HEK293 (cell line): ENCODE measurements at regions not wholly inside any gene's neighbourhood (a gene's known extent, or its start where the extent isn't known, plus 50 kb on each side); places are given as distances from the start of the nearest gene placed in this dataset.

ENCODE experiments used
- CTCF ChIA-PET: fragments of 350-600 bp; formaldehyde crosslinking; extraction: SDS; loops from one replicate; lab custom pipeline; 2021; ENCODE audit warnings: antibody characterized with exemption; lab: Yijun Ruan, JAX
- POLR2A ChIA-PET: fragments of 300-600 bp; formaldehyde crosslinking; extraction: SDS; loops from one replicate; lab custom pipeline; 2020; ENCODE audit warnings: antibody characterized with exemption, inconsistent platforms; lab: Yijun Ruan, JAX
- H3K27ac ChIP-seq: fragments of 200-500 bp; sonication (Bioruptor generic); 2 replicates; pipeline ENCODE4 v1.5.1; 2014; ENCODE audit warnings: low read depth, low read length, control low read depth, inconsistent platforms; ENCODE audit errors: extremely low read depth
- H3K36me3 ChIP-seq, 2 experiments: fragments of 200-500 bp in 1 of 2; sonication (Bioruptor generic) in 1 of 2; 1 replicate in 1 of 2; 2 replicates in 1 of 2; pipeline ENCODE4 v1.5.1; 2014 to 2017; ENCODE audit warnings: inconsistent platforms in 2 of 2, low read length in 2 of 2; ENCODE audit not compliant: control insufficient read depth in 2 of 2, insufficient read depth in 1 of 2
- H3K4me1 ChIP-seq: fragments of 200-500 bp; sonication (Bioruptor generic); 2 replicates; pipeline ENCODE4 v1.5.1; 2014; ENCODE audit warnings: mild to moderate bottlenecking, low read length, inconsistent platforms; ENCODE audit not compliant: control insufficient read depth, insufficient read depth
- H3K4me3 ChIP-seq: 2 replicates; pipeline ENCODE4 v1.5.1; 2011; ENCODE audit warnings: low read depth, mild to moderate bottlenecking, control low read depth, low read length, moderate library complexity
- H3K9me3 ChIP-seq: fragments of 200-500 bp; sonication (Bioruptor generic); 2 replicates; pipeline ENCODE4 v1.5.1; 2014; ENCODE audit warnings: low read depth, low read length, inconsistent platforms; ENCODE audit not compliant: control insufficient read depth, insufficient read depth
- MYNN ChIP-seq: fragments of 450-650 bp; formaldehyde crosslinking; IDR thresholded peaks from 2 replicates; pipeline ENCODE4 v1.5.1; 2016; ENCODE audit warnings: missing biosample characterization, missing genetic modification characterization, borderline replicate concordance
- MZF1 ChIP-seq: fragments of 450-650 bp; formaldehyde crosslinking; IDR thresholded peaks from 2 replicates; pipeline ENCODE4 v1.5.1; 2017; ENCODE audit warnings: missing biosample characterization, missing genetic modification characterization, borderline replicate concordance
- PBX3 ChIP-seq: sonication (generic); formaldehyde crosslinking; IDR thresholded peaks from 2 replicates; pipeline ENCODE4 v1.8.1; 2022; ENCODE audit warnings: mild to moderate bottlenecking, moderate library complexity, missing genetic modification reagents
- REST ChIP-seq: fragments of 450-650 bp; formaldehyde crosslinking; IDR thresholded peaks from 2 replicates; pipeline ENCODE4 v1.5.1; 2016; ENCODE audit warnings: missing biosample characterization, missing genetic modification characterization
- ZBTB20 ChIP-seq: fragments of 450-650 bp; formaldehyde crosslinking; IDR thresholded peaks from 2 replicates; pipeline ENCODE4 v1.5.1; 2016; ENCODE audit warnings: missing biosample characterization, missing genetic modification characterization
- ZNF175 ChIP-seq: fragments of 450-650 bp; formaldehyde crosslinking; IDR thresholded peaks from 2 replicates; pipeline ENCODE4 v1.5.1; 2016; ENCODE audit warnings: missing biosample characterization, missing genetic modification characterization
- ZNF19 ChIP-seq: fragments of 450-650 bp; formaldehyde crosslinking; IDR thresholded peaks from 2 replicates; pipeline ENCODE4; 2016; ENCODE audit warnings: missing biosample characterization, missing genetic modification characterization, low read depth
- ZNF239 ChIP-seq: fragments of 450-650 bp; formaldehyde crosslinking; IDR thresholded peaks from 2 replicates; pipeline ENCODE4 v1.5.1; 2016; ENCODE audit warnings: missing biosample characterization, missing genetic modification characterization
- ZNF324 ChIP-seq: fragments of 450-650 bp; formaldehyde crosslinking; IDR thresholded peaks from 2 replicates; pipeline ENCODE4 v1.5.1; 2016; ENCODE audit warnings: missing biosample characterization, missing genetic modification characterization
- ZNF394 ChIP-seq: fragments of 450-650 bp; formaldehyde crosslinking; IDR thresholded peaks from 2 replicates; pipeline ENCODE4 v1.5.1; 2016; ENCODE audit warnings: missing biosample characterization, missing genetic modification characterization, mild to moderate bottlenecking, moderate library complexity, borderline replicate concordance
- ZNF629 ChIP-seq: fragments of 450-650 bp; formaldehyde crosslinking; IDR thresholded peaks from 2 replicates; pipeline ENCODE4 v1.5.1; 2017; ENCODE audit warnings: missing biosample characterization, missing genetic modification characterization
- ZNF654 ChIP-seq: fragments of 450-650 bp; formaldehyde crosslinking; IDR thresholded peaks from 2 replicates; pipeline ENCODE4 v1.5.1; 2016; ENCODE audit warnings: low read depth, missing biosample characterization, missing genetic modification characterization
- ZNF677 ChIP-seq: fragments of 450-650 bp; IDR thresholded peaks from 2 replicates; pipeline ENCODE4 v1.5.0; 2018; ENCODE audit warnings: missing biosample characterization, mild to moderate bottlenecking, missing genetic modification characterization, moderate library complexity
- ZNF701 ChIP-seq: fragments of 450-650 bp; formaldehyde crosslinking; IDR thresholded peaks from 2 replicates; pipeline ENCODE4 v1.5.1; 2016; ENCODE audit warnings: missing biosample characterization, missing genetic modification characterization
- ZSCAN23 ChIP-seq: fragments of 450-650 bp; formaldehyde crosslinking; IDR thresholded peaks from 2 replicates; pipeline ENCODE4 v1.5.1; 2016; ENCODE audit warnings: missing biosample characterization, missing genetic modification characterization
- TF ChIP-seq, protein P1 (sequence below): fragments of 450-650 bp; formaldehyde crosslinking; IDR thresholded peaks from 2 replicates; pipeline ENCODE4 v1.5.1; 2016; ENCODE audit warnings: missing biosample characterization, missing genetic modification characterization
- TF ChIP-seq, protein P2 (sequence below): fragments of 450-650 bp; formaldehyde crosslinking; IDR thresholded peaks from 2 replicates; pipeline ENCODE4 v1.5.1; 2016; ENCODE audit warnings: missing biosample characterization, missing genetic modification characterization, borderline replicate concordance

DNA sequence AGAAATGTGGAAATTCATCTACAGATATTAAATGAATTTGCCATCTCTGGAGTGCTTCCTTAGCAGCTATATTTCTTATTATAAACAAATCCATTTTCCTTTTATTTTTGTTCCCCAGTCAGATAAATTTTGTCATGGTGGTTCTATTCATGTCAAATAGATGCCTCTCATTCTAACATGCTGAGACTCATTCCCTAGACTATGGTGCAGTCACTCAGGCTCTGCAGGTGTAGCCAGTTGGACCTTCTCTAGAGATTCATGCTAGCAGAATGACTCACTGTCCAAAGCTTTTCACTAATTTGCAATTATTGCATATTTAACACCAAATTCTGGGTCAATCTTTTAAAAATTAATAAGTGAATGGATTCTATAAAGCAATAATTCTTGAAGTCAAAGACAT is 1392.7 kb downstream of the PCDH7 start:
- Histone ChIP-seq H3K36me3 (no peaks in the 10 kb centered on the region), H3K9me3 (no peaks in the 10 kb centered on the region), H3K27ac (no peak overlapping the region), H3K4me3 (no peak overlapping the region), H3K4me1 (no peaks in the 10 kb centered on the region)
- POLR2A ChIA-PET, result no interaction called here
- TF ChIP-seq ZNF19 (no peak), ZSCAN23 (tag by site-specific recombination) (no peak), PBX3 (CRISPR knock-in tag) (no peak)
- TF ChIP-seq, protein P1, sequence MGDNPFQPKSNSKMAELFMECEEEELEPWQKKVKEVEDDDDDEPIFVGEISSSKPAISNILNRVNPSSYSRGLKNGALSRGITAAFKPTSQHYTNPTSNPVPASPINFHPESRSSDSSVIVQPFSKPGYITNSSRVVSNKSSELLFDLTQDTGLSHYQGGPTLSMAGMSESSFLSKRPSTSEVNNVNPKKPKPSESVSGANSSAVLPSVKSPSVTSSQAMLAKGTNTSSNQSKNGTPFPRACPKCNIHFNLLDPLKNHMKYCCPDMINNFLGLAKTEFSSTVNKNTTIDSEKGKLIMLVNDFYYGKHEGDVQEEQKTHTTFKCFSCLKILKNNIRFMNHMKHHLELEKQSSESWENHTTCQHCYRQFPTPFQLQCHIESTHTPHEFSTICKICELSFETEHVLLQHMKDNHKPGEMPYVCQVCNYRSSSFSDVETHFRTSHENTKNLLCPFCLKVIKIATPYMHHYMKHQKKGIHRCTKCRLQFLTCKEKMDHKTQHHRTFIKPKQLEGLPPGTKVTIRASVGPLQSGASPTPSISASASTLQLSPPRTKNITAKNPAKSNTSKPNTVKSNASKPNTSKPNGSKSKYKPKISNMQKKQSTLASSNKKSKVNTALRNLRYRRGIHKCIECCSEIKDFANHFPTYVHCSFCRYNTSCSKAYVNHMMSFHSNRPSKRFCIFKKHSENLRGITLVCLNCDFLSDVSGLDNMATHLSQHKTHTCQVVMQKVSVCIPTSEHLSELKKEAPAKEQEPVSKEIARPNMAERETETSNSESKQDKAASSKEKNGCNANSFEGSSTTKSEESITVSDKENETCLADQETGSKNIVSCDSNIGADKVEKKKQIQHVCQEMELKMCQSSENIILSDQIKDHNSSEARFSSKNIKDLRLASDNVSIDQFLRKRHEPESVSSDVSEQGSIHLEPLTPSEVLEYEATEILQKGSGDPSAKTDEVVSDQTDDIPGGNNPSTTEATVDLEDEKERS (tag by site-specific recombination), result no peak
- TF ChIP-seq, protein P2, sequence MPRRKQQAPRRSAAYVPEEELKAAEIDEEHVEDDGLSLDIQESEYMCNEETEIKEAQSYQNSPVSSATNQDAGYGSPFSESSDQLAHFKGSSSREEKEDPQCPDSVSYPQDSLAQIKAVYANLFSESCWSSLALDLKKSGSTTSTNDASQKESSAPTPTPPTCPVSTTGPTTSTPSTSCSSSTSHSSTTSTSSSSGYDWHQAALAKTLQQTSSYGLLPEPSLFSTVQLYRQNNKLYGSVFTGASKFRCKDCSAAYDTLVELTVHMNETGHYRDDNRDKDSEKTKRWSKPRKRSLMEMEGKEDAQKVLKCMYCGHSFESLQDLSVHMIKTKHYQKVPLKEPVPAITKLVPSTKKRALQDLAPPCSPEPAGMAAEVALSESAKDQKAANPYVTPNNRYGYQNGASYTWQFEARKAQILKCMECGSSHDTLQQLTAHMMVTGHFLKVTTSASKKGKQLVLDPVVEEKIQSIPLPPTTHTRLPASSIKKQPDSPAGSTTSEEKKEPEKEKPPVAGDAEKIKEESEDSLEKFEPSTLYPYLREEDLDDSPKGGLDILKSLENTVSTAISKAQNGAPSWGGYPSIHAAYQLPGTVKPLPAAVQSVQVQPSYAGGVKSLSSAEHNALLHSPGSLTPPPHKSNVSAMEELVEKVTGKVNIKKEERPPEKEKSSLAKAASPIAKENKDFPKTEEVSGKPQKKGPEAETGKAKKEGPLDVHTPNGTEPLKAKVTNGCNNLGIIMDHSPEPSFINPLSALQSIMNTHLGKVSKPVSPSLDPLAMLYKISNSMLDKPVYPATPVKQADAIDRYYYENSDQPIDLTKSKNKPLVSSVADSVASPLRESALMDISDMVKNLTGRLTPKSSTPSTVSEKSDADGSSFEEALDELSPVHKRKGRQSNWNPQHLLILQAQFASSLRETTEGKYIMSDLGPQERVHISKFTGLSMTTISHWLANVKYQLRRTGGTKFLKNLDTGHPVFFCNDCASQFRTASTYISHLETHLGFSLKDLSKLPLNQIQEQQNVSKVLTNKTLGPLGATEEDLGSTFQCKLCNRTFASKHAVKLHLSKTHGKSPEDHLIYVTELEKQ (tag by site-specific recombination), result no peak
- CTCF ChIA-PET, result no interaction called here

- no peaks in the 10 kb centered on the region for H3K36me3 ChIP-seq
- H3K4me1 ChIP-seq, result no peaks in the 10 kb centered on the region
- no peak for TF ChIP-seq MZF1 (tag by site-specific recombination)
- no peak for TF ChIP-seq ZNF701 (tag by site-specific recombination)
- TF ChIP-seq ZNF394, result no peak
- no peak for TF ChIP-seq ZNF239 (tag by site-specific recombination)
- no peak for TF ChIP-seq MYNN (tag by site-specific recombination)
- TF ChIP-seq ZNF175 (tag by site-specific recombination), result no peak
- TF ChIP-seq ZNF654, result peak; percentile 25; the same call in 1 of the 2 replicates
- TF ChIP-seq ZNF324 (tag by site-specific recombination), result no peak
- TF ChIP-seq ZNF677 (tag by site-specific recombination), result no peak
- no peak overlapping the region for H3K27ac ChIP-seq
- ChIA-PET POLR2A (no interaction called here), CTCF (no interaction called here)
- no peak overlapping the region for H3K4me3 ChIP-seq
- no peaks in the 10 kb centered on the region for H3K9me3 ChIP-seq
Observed at GRCh38 chr4:32117693-32118092, 1397.5 kb downstream of the PCDH7 start.

DNA sequence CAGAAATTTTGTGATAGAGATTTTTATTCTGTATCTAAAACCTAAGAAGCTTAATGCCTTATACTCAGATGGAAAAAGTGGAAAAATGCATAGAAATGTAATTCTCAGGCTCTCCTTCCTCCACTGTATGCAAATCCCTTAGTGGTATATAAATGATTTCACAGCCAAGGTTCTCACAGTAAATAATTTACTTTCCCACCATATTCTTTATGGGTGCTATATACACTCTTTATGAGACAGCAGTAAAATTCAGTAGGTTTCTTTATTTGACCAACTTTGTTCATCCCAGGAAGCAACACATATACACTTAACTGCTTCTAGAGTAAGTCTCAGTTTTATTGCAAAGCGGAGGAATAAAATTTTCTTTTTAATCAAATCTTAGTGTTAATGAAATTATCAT is 1399.7 kb downstream of the PCDH7 start:
- H3K9me3 ChIP-seq, result no peaks in the 10 kb centered on the region
- CTCF ChIA-PET, result interaction anchor here (0.6 kb wide), 1 partner anchor 1484 kb away, joined by 3 read pairs; no protein-coding TSS in a partner anchor
- no peak overlapping the region for H3K4me3 ChIP-seq
- H3K4me1 ChIP-seq, result no peaks in the 10 kb centered on the region
- POLR2A ChIA-PET, result no interaction called here
- no peak overlapping the region for H3K27ac ChIP-seq
- H3K36me3 ChIP-seq, result no peaks in the 10 kb centered on the region
- no peak for TF ChIP-seq REST (tag by site-specific recombination)
- no peak for TF ChIP-seq ZNF19
- TF ChIP-seq ZBTB20 (tag by site-specific recombination), result no peak
- TF ChIP-seq, protein P2 (tag by site-specific recombination), result no peak
- TF ChIP-seq ZNF629 (tag by site-specific recombination), result no peak
